SKM-1 treated with dmso at 0.1 percent for 144 hours (cell line): ENCODE measurements at regions not wholly inside any gene's neighbourhood (a gene's known extent, or its start where the extent isn't known, plus 50 kb on each side); places are given as distances from the start of the nearest gene placed in this dataset.
"Not testable (repeated sequence)": the region's sequence is repeated elsewhere in the genome, so short reads cannot be mapped to it uniquely, and the experiment has no call there.

ENCODE experiments used
- DNase-seq: peaks from one replicate; lab custom pipeline; 2025; ENCODE audit not compliant: unreplicated experiment; lab: John Stamatoyannopoulos, UW

- no peak for DNase-seq
Observed at GRCh38 chr14:30417121-30417520, 141.8 kb upstream of the G2E3 start.

- no peak for DNase-seq
Observed at GRCh38 chr14:30417999-30418398, 141.0 kb upstream of the G2E3 start.

- no peak for DNase-seq
Observed at GRCh38 chr14:30419037-30419436, 139.9 kb upstream of the G2E3 start.

- no peak for DNase-seq
Observed at GRCh38 chr14:30420515-30420914, 138.4 kb upstream of the G2E3 start.

- no peak for DNase-seq
Observed at GRCh38 chr14:30426463-30426862, 132.5 kb upstream of the G2E3 start.

GRCh38 chr14:30427401-30427800 lies 131.6 kb upstream of the G2E3 start:
- DNase-seq = no peak

DNA sequence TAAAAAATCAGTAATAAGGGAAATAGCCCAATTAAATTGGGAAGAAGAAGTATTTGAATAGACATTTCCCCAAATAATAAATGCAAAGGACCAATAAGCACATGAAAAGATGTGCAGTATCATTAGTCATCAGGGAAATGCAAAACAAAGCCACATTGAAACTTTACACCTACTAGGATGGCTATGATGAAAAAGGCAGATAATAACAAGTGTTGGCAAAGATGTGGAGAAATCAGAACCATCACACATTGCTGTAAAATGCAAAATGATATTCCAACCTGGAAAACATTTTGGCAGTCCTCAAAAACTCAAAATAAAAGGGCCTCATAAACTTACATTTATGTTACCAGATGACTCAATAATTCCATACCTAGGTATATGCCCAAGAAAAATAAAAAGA lies 131.1 kb upstream of the G2E3 start:
- DNase-seq = no peak

DNA sequence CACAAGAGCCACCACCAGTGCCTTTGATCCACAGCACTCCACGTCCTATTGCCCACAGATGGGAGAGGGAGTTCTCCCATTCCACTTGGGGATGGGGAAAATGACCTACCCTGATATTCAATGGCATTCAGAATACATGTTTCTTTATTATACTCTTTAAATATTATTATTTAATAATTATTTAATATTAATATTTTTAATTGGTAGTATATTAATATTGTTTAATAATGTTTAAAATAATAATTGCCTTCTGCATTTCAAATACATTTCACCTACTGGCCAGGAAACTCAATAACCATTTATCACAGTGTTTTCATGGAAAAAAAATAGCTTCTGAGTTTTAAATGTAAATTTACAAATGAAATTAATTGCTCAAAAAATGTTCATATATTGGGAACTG lies 127.4 kb upstream of the G2E3 start:
- DNase-seq = no peak

GRCh38 chr14:30440961-30441360 lies 118.0 kb upstream of the G2E3 start:
- no peak for DNase-seq

DNA sequence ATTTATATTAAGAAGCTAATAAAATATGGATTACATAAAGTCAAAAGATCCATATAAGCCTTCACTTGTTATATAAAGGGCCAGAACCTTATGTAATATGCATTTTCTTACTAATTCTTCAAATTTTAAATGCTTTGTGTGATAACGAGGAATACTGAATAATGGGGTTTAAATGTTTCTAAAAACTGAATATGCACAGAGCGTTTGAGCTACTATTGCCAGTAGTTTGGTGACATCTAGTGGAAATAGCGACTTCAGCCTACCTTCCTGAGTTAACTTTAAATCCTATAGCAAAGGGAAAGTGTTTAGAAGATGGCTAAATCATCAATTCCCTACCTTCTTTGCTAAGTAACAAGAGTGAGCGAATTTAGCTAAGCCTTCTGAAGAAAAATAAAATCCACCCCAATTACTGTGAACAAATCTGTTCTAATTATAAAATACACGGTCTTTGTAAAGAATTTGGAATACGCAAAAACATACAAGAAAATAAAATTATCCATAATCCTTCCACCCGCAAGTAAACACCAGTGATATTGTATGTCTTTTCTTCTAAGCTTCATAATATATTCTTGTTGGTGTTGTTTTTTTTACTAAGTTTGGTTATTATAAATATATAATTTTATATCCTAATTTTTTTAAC lies 115.5 kb upstream of the G2E3 start:
- DNase-seq = no peak

DNA sequence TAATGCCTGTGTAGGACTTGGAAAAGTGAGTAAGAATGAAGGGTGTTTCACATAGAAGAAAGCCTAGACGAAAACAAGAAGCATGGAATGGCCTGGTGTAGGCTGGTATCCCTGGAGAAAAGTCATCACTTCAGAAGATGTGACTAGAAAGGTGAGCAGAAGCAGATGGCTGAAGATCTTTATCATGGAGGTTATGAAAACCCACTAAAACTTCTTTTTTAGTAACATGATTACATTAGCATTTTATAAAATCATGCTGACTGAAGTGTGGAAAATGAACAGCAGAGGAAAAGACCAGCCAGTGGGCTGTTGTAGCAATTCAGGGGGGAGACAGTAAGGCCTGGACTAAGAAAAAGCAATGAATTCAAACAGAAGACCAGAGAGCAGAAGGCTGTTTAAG lies 114.5 kb upstream of the G2E3 start:
- no peak for DNase-seq

GRCh38 chr14:30445011-30445793 lies 113.8 kb upstream of the G2E3 start:
- no peak for DNase-seq

GRCh38 chr14:30445852-30446251 lies 113.1 kb upstream of the G2E3 start:
- DNase-seq = no peak

DNA sequence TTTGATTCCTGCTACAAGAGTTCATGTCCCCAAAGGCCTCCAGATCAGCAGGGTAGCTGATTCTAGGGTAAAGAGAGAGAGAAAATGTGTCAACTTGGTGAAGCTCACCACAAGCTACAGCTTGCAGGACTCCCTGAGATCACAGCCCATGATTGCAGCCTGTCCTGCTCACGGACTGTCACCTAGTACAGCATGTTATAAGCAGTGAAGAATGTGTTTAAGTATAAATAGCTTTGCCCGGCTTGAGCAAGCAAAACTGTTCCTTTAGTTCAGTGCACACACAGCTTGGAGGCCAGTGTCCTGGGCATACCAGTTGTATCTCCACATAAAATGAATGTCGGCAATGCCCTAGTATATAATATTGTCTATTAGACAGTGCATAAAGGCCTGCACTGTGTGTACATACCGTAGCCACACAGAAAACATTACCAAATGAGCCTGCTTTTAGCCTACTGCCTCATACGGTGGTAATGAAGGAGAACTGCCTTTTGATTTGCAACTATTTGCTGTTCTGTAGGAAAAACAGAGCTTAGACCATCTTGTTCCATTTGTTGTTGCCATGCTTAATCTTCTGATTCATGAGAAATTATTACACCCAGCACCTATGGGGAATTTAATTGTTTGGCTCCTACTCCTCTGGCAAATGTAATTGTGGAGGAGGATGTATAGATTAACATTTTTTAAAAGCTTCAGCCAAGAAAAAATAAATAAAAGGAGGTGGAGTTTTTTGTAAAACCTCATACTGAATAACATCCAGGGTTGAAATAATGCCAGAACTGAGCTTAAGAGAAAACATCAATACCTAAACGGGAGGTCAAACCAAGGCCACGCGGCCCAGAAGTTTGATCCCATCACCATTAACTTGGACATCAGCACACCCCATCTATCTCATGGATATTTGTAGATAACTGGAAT lies 108.1 kb upstream of the G2E3 start:
- no peak for DNase-seq

- DNase-seq = no peak
Observed at GRCh38 chr14:30456296-30456695, 102.7 kb upstream of the G2E3 start.

DNA sequence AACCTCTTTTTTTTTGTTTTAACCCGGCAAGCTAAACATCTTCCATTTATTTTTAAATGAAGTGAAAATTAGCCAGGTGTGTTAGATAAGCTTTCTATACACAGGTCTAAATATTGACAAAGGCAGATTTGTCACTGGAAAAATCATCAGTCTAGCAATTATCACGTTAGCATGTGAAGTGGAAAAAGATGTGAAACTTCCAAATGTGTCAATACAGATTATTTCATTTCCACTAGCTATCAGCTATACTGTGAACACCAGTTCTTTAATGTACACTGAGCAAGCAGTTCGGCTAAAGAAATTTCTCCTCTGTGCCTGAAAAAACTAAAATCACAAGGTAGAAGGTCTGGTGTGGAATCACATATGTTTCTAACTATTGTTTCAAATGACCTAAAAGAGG lies 96.6 kb upstream of the G2E3 start:
- DNase-seq = no peak

DNA sequence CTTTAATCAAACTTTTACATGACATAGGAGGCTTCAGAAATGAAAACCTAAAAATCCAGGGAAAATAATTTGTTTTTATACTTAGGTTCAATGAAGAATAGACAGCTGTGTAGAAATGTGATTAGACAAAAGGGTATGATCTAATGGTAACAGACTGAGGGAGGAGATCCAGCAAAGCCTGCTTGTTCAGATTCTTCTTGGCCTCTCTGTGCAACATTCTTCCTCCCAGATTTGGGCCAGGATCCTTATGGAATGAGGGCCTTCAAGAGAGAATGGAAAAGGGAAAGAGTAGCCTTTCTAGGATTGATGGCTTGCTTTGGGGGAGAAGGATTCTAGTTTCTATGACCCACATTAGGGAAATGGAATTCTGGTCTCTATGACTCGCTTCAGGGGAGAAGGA lies 94.5 kb upstream of the G2E3 start:
- no peak for DNase-seq

- DNase-seq = no peak
Observed at GRCh38 chr14:30468354-30468753, 90.6 kb upstream of the G2E3 start.

GRCh38 chr14:30471980-30472379 lies 87.0 kb upstream of the G2E3 start:
- no peak for DNase-seq

DNA sequence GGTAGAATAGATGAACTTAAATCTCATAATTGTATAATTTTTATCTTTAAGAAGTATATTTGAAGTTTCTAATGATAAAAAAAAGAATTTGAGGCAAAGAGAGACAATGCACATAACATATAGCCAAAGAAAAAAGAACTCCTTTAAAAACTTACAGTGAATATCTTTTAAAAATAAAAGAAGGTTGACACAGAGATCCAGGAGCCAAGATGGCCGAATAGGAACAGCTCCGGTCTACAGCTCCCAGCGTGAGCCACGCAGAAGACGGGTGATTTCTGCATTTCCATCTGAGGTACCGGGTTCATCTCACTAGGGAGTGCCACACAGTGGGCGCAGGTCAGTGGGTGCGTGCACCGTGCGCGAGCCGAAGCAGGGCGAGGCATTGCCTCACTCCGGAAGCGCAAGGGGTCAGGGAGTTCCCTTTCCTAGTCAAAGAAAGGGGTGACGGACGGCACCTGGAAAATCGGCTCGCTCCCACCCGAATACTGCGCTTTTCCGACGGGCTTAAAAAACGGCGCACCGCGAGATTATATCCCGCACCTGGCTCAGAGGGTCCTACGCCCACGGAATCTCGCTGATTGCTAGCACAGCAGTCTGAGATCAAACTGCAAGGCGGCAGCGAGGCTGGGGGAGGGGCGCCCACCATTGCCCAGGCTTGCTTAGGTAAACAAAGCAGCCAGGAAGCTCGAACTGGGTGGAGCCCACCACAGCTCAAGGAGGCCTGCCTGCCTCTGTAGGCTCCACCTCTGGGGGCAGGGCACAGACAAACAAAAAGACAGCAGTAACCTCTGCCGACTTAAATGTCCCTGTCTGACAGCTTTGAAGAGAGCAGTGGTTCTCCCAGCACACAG lies 84.9 kb upstream of the G2E3 start:
- not testable (repeated sequence) for DNase-seq

DNA sequence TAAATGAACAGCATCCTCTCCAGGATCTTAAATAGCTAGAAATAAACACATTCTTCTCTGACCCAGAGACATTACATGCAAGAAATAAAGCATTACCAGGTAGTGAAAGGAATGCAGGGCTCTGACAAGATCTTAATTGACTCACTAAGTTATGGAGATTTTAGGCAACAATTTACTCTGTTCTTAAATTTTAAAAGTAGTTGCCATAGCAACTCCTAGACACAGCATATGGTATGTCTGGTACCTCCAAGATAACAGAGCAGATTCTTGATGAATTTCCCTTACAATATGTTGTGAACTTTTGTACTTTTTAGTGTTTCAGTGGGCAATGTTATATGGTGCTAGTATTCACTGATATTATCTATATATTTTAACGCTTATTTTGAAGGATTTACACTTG lies 76.7 kb upstream of the G2E3 start:
- no peak for DNase-seq
